NT2/D1 (cell line): ENCODE measurements at regions not wholly inside any gene's neighbourhood (a gene's known extent, or its start where the extent isn't known, plus 50 kb on each side); places are given as distances from the start of the nearest gene placed in this dataset.

Experiments used
- SUZ12 ChIP-seq: IDR thresholded peaks from 2 replicates; pipeline ENCODE4 v1.6.1; 2011; ENCODE audit not compliant: insufficient read length, insufficient read depth; ENCODE audit errors: extremely low read depth
- YY1 ChIP-seq: IDR thresholded peaks from 2 replicates; pipeline ENCODE4 v1.6.1; 2011; ENCODE audit not compliant: insufficient read length, insufficient read depth
- ZNF274 ChIP-seq: IDR thresholded peaks from 2 replicates; pipeline ENCODE4 v1.6.1; 2011; ENCODE audit warnings: mild to moderate bottlenecking, low read depth, low read length

DNA sequence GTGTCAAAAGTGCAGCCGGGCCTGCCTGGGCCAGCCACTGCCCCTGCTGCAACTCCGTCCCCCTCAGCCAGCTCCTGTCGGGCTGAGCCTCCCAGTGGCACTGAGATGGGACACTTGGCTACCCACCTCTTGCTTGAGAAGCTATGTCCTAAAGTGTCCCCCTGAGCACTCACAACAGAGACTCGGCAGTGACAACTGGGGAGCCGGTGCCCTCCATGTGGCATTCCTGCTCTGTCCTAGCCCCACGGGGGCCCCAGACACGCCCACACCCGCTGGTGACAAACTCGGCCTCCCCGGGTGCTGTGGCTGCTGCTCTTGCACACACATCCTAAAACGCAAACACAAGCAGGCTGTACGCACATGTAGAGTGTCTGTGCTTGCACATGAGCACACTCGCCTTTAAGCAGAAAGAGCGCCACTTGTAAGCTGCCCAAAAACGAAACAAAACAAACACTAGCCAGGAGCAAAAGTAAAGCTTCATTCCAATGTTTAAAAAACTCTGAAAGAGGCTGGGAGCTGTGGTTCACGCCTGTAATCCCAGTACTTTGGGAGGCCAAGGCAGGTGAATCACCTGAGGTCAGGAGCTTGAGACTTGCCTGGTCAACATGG, 253.9 kb downstream of the RBFOX3 start:
- no peak for TF ChIP-seq ZNF274
- TF ChIP-seq YY1 = no peak
- no peak for TF ChIP-seq SUZ12
